H1 (cell line): ENCODE measurements at regions not wholly inside any gene's neighbourhood (a gene's known extent, or its start where the extent isn't known, plus 50 kb on each side); places are given as distances from the start of the nearest gene placed in this dataset.

Experiments used
- EZH2 ChIP-seq: fragments of 200-600 bp; sonication (generic); IDR thresholded peaks from 2 replicates; pipeline ENCODE4 v1.7.1; 2012; ENCODE audit warnings: low read depth, mild to moderate bottlenecking, moderate library complexity, low read length, inconsistent platforms; ENCODE audit not compliant: severe bottlenecking
- POLR2A ChIP-seq, 2 experiments: IDR thresholded peaks; 1 replicate in 1 of 2; 2 replicates in 1 of 2; pipeline ENCODE4 v1.6.1; 2011; ENCODE audit warnings: low read depth in 2 of 2, low read length in 2 of 2, mild to moderate bottlenecking in 2 of 2; ENCODE audit errors: control extremely low read depth in 1 of 2
- SIN3A ChIP-seq, 2 experiments: IDR thresholded peaks in 1 of 2; conservative IDR thresholded peaks in 1 of 2; 2 replicates each; pipeline ENCODE4 v1.6.1; 2011 to 2012; ENCODE audit warnings: low read length in 2 of 2, improper control_type of control experiment in 1 of 2, low read depth in 1 of 2, mild to moderate bottlenecking in 1 of 2
- TF ChIP-seq, protein P1 (sequence below), 3 experiments: IDR thresholded peaks; 1 replicate in 2 of 3; 2 replicates in 1 of 3; pipeline versions ENCODE4 v1.5.1 to v1.6.1; 2011; ENCODE audit warnings: low read length in 3 of 3, mild to moderate bottlenecking in 3 of 3, inconsistent platforms in 2 of 3, low read depth in 1 of 3, moderate library complexity in 1 of 3; ENCODE audit not compliant: insufficient read depth in 1 of 3; ENCODE audit errors: control extremely low read depth in 1 of 3
- TF ChIP-seq, protein P2 (sequence below): IDR thresholded peaks from 2 replicates; pipeline ENCODE4 v1.6.1; 2011; ENCODE audit warnings: low read depth, mild to moderate bottlenecking, low read length; ENCODE audit not compliant: insufficient read depth

DNA sequence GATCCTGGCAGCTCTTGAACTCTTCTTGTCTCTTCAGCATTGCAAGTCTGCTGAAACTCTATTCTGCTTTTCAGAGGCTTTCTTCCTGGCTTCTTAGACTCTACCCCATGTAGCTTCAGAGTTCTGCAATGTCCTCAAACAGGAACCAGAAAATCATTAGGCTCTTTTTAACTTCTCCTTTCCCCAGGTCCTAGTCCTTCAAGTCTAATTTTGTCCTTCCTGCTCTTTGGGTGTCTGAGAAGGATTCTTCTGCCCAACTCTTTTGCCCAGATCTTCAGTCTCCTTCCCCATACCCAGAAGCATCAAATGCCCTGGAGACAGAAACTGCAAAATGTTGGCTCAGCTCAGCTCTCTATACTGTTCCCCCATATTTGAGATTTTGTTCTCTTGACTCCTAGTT lies 50.0 kb upstream of the CALM3 start:
- TF ChIP-seq POLR2A (IDR thresholded peaks at IDR 0.05; ENCODE audit: control extremely low read depth in 1 of 2, low read depth in 2 of 2, low read length in 2 of 2): no peak
- no peak for TF ChIP-seq SIN3A (conservative IDR thresholded peaks at IDR 0.05 in 1 of 2, IDR thresholded peaks at IDR 0.05 in 1 of 2; ENCODE audit: low read depth in 1 of 2, low read length in 2 of 2)
- TF ChIP-seq, protein P1, sequence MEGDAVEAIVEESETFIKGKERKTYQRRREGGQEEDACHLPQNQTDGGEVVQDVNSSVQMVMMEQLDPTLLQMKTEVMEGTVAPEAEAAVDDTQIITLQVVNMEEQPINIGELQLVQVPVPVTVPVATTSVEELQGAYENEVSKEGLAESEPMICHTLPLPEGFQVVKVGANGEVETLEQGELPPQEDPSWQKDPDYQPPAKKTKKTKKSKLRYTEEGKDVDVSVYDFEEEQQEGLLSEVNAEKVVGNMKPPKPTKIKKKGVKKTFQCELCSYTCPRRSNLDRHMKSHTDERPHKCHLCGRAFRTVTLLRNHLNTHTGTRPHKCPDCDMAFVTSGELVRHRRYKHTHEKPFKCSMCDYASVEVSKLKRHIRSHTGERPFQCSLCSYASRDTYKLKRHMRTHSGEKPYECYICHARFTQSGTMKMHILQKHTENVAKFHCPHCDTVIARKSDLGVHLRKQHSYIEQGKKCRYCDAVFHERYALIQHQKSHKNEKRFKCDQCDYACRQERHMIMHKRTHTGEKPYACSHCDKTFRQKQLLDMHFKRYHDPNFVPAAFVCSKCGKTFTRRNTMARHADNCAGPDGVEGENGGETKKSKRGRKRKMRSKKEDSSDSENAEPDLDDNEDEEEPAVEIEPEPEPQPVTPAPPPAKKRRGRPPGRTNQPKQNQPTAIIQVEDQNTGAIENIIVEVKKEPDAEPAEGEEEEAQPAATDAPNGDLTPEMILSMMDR (IDR thresholded peaks at IDR 0.05; ENCODE audit: control extremely low read depth in 1 of 3, insufficient read depth in 1 of 3, low read depth in 1 of 3, low read length in 3 of 3): no peak
- TF ChIP-seq, protein P2, sequence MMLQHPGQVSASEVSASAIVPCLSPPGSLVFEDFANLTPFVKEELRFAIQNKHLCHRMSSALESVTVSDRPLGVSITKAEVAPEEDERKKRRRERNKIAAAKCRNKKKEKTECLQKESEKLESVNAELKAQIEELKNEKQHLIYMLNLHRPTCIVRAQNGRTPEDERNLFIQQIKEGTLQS: no peak
- TF ChIP-seq EZH2: no peak
